ENCODE measurements at regions not wholly inside any gene's neighbourhood (a gene's known extent, or its start where the extent isn't known, plus 50 kb on each side); places are given as distances from the start of the nearest gene placed in this dataset.

GRCh38 chr4:33886356-33886755 lies 2358.0 kb downstream of the ARAP2 start:
- 90% methylated on average over 8 of the region's 8 CpGs for WGBS (ENCODE audit: insufficient coverage)
- intact Hi-C loops (cut with micrococcal nuclease) = no loop called here
- Histone ChIP-seq H3K27ac (ENCODE audit: low read length) (no peak overlapping the region), H3K4me3 (ENCODE audit: low read length) (no peak overlapping the region), H3K27me3 (ENCODE audit: control insufficient read depth, insufficient read depth, low read length) (no peaks in the 10 kb centered on the region), H3K36me3 (ENCODE audit: control insufficient read depth, insufficient read depth, low read length) (no peaks in the 10 kb centered on the region), H3K4me1 (ENCODE audit: control insufficient read depth, insufficient read depth, low read length) (no peaks in the 10 kb centered on the region), H3K9me3 (ENCODE audit: control insufficient read depth, insufficient read depth, low read length) (peaks cover 5% of the 10 kb centered on the region)
- Mint-ChIP-seq H3K36me3 (peaks cover 14% of the 10 kb centered on the region), H3K4me1 (no peaks in the 10 kb centered on the region), H3K9me3 (peaks cover 10 to 11% of the 10 kb centered on the region in 2 donors), H3K27ac (no peak overlapping the region), H3K4me3 (no peak overlapping the region), H3K27me3 (ENCODE audit: low read depth in 2 of 2) (no peaks in the 10 kb centered on the region)
- DNase-seq = no peak
- no peak for ATAC-seq
- TF ChIP-seq, protein P1, sequence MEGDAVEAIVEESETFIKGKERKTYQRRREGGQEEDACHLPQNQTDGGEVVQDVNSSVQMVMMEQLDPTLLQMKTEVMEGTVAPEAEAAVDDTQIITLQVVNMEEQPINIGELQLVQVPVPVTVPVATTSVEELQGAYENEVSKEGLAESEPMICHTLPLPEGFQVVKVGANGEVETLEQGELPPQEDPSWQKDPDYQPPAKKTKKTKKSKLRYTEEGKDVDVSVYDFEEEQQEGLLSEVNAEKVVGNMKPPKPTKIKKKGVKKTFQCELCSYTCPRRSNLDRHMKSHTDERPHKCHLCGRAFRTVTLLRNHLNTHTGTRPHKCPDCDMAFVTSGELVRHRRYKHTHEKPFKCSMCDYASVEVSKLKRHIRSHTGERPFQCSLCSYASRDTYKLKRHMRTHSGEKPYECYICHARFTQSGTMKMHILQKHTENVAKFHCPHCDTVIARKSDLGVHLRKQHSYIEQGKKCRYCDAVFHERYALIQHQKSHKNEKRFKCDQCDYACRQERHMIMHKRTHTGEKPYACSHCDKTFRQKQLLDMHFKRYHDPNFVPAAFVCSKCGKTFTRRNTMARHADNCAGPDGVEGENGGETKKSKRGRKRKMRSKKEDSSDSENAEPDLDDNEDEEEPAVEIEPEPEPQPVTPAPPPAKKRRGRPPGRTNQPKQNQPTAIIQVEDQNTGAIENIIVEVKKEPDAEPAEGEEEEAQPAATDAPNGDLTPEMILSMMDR (IDR thresholded peaks at IDR 0.05) = no peak

GRCh38 chr4:33890841-33891240 lies 2353.5 kb downstream of the ARAP2 start:
- no peak overlapping the region for H3K4me3 Mint-ChIP-seq
- peaks cover 12 to 17% of the 10 kb centered on the region in 2 donors for H3K9me3 Mint-ChIP-seq
- no peaks in the 10 kb centered on the region for H3K27me3 ChIP-seq (ENCODE audit: control insufficient read depth, insufficient read depth, low read length)
- no peaks in the 10 kb centered on the region for H3K4me1 ChIP-seq (ENCODE audit: control insufficient read depth, insufficient read depth, low read length)
- DNase-seq (no peak), ATAC-seq (no peak)
- H3K36me3 Mint-ChIP-seq = peaks cover 10% of the 10 kb centered on the region
- intact Hi-C loops (cut with micrococcal nuclease) = no loop called here
- H3K36me3 ChIP-seq (ENCODE audit: control insufficient read depth, insufficient read depth, low read length) = no peaks in the 10 kb centered on the region
- no peaks in the 10 kb centered on the region for H3K4me1 Mint-ChIP-seq
- no peak overlapping the region for H3K27ac Mint-ChIP-seq
- WGBS (ENCODE audit: insufficient coverage) = 87% methylated on average over 2 of the region's 3 CpGs
- no peak overlapping the region for H3K4me3 ChIP-seq (ENCODE audit: low read length)
- no peak overlapping the region for H3K27ac ChIP-seq (ENCODE audit: low read length)
- TF ChIP-seq, protein P1 (IDR thresholded peaks at IDR 0.05) = no peak
- H3K9me3 ChIP-seq (ENCODE audit: control insufficient read depth, insufficient read depth, low read length) = peaks cover 2% of the 10 kb centered on the region
- no peaks in the 10 kb centered on the region for H3K27me3 Mint-ChIP-seq (ENCODE audit: low read depth in 2 of 2)

DNA sequence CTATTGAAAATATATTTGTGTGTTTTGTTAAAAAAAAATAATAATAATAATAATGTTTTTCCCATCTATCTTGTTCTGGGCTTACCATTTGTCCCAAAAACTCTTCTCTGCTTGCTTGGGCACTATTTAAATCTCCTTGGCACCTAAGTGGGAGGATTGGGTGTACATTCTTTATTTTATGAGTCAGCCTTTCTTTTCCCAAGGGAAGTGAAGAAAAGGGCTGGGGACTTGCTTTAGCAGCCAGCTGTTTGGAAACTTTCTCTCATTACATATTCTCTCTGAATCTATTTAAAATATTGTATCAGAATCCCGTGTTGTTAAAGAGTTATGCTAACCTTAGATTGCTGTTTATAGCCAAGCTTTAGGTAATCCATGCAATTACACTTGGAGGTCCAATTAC lies 2332.4 kb downstream of the ARAP2 start:
- H3K27me3 ChIP-seq (ENCODE audit: control insufficient read depth, insufficient read depth, low read length) = no peaks in the 10 kb centered on the region
- no peaks in the 10 kb centered on the region for H3K4me1 ChIP-seq (ENCODE audit: control insufficient read depth, insufficient read depth, low read length)
- ATAC-seq (no peak), DNase-seq (no peak)
- peaks cover 2 to 14% of the 10 kb centered on the region in 2 donors for H3K9me3 Mint-ChIP-seq
- no CpG with 5 or more reads among the region's 1 CpG for WGBS (ENCODE audit: insufficient coverage)
- no peak overlapping the region for H3K4me3 Mint-ChIP-seq
- H3K36me3 Mint-ChIP-seq = no peaks in the 10 kb centered on the region
- H3K27me3 Mint-ChIP-seq (ENCODE audit: low read depth in 2 of 2) = no peaks in the 10 kb centered on the region
- H3K9me3 ChIP-seq (ENCODE audit: control insufficient read depth, insufficient read depth, low read length) = no peaks in the 10 kb centered on the region
- TF ChIP-seq, protein P1 (IDR thresholded peaks at IDR 0.05) = no peak
- no peak overlapping the region for H3K4me3 ChIP-seq (ENCODE audit: low read length)
- intact Hi-C loops (cut with micrococcal nuclease) = no loop called here
- H3K36me3 ChIP-seq (ENCODE audit: control insufficient read depth, insufficient read depth, low read length) = no peaks in the 10 kb centered on the region
- H3K4me1 Mint-ChIP-seq = no peaks in the 10 kb centered on the region
- no peak overlapping the region for H3K27ac ChIP-seq (ENCODE audit: low read length)
- H3K27ac Mint-ChIP-seq = no peak overlapping the region

DNA sequence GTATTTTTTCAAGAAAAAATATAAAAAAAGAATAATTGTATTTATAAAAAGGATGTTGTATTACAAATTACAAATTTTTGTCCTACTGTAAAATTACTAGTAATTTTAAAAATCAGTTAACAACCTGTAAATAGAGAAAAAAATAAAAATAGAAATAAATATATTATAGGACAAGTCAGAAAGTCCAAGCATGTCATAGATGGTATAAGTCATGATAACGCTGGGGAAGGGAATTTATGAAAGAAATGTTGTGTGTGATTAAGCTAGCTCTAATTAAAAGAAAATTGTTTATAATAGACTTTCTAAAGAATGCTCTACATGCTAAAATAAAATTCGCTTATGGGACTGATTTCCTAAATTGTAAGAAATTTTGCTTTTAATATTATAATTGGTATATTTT lies 2329.9 kb downstream of the ARAP2 start:
- H3K9me3 Mint-ChIP-seq = peaks cover 2 to 12% of the 10 kb centered on the region in 2 donors
- no peaks in the 10 kb centered on the region for H3K27me3 Mint-ChIP-seq (ENCODE audit: low read depth in 2 of 2)
- Histone ChIP-seq H3K27me3 (ENCODE audit: control insufficient read depth, insufficient read depth, low read length) (no peaks in the 10 kb centered on the region), H3K9me3 (ENCODE audit: control insufficient read depth, insufficient read depth, low read length) (no peaks in the 10 kb centered on the region), H3K36me3 (ENCODE audit: control insufficient read depth, insufficient read depth, low read length) (no peaks in the 10 kb centered on the region), H3K27ac (ENCODE audit: low read length) (no peak overlapping the region), H3K4me1 (ENCODE audit: control insufficient read depth, insufficient read depth, low read length) (no peaks in the 10 kb centered on the region), H3K4me3 (ENCODE audit: low read length) (no peak overlapping the region)
- WGBS (ENCODE audit: insufficient coverage) = no CpG with 5 or more reads among the region's 2 CpGs
- intact Hi-C loops (cut with micrococcal nuclease) = no loop called here
- TF ChIP-seq, protein P1 (IDR thresholded peaks at IDR 0.05) = no peak
- H3K4me3 Mint-ChIP-seq = no peak overlapping the region
- H3K4me1 Mint-ChIP-seq = no peaks in the 10 kb centered on the region
- ATAC-seq (no peak), DNase-seq (no peak)
- no peak overlapping the region for H3K27ac Mint-ChIP-seq
- H3K36me3 Mint-ChIP-seq = no peaks in the 10 kb centered on the region

Data from natural killer cell (primary cell).